ENCODE measurements at regions not wholly inside any gene's neighbourhood (a gene's known extent, or its start where the extent isn't known, plus 50 kb on each side); places are given as distances from the start of the nearest gene placed in this dataset.
"Not testable (repeated sequence)": the region's sequence is repeated elsewhere in the genome, so short reads cannot be mapped to it uniquely, and the experiment has no call there.

- H3K9ac ChIP-seq = no peak overlapping the region
- H3K4me1 ChIP-seq = no peaks in the 10 kb centered on the region
- no peak overlapping the region for H3K4me2 ChIP-seq
- H3K9me3 ChIP-seq = no peaks in the 10 kb centered on the region
- no peaks in the 10 kb centered on the region for H3K36me3 ChIP-seq
- no peak for TF ChIP-seq Cebpa-rat (IDR thresholded peaks at IDR 0.05)
- H3K27ac ChIP-seq = no peak overlapping the region
- H3K4me3 ChIP-seq = no peak overlapping the region
- no peaks in the 10 kb centered on the region for H3K27me3 ChIP-seq
- no peaks in the 10 kb centered on the region for H4K20me1 ChIP-seq
Observed at GRCh38 chr10:33709008-33709753, 374.7 kb upstream of the NRP1 start.

- no peaks in the 10 kb centered on the region for H3K4me1 ChIP-seq
- H3K9ac ChIP-seq = no peak overlapping the region
- TF ChIP-seq Cebpa-rat (IDR thresholded peaks at IDR 0.05) = no peak
- H3K4me3 ChIP-seq = no peak overlapping the region
- no peaks in the 10 kb centered on the region for H3K27me3 ChIP-seq
- no peak overlapping the region for H3K27ac ChIP-seq
- H3K36me3 ChIP-seq = no peaks in the 10 kb centered on the region
- H4K20me1 ChIP-seq = no peaks in the 10 kb centered on the region
- H3K4me2 ChIP-seq = no peak overlapping the region
- H3K9me3 ChIP-seq = no peaks in the 10 kb centered on the region
Observed at GRCh38 chr10:33708561-33708960, 374.1 kb upstream of the NRP1 start.

- Histone ChIP-seq H3K9ac (no peak overlapping the region), H3K9me3 (no peaks in the 10 kb centered on the region), H3K4me2 (no peak overlapping the region), H3K27ac (no peak overlapping the region), H3K4me3 (no peak overlapping the region), H3K36me3 (no peaks in the 10 kb centered on the region), H4K20me1 (no peaks in the 10 kb centered on the region), H3K27me3 (no peaks in the 10 kb centered on the region), H3K4me1 (no peaks in the 10 kb centered on the region)
- TF ChIP-seq Cebpa-rat (IDR thresholded peaks at IDR 0.05) = no peak
Observed at GRCh38 chr10:33706746-33707145, 372.3 kb upstream of the NRP1 start.

- Histone ChIP-seq H3K27ac (no peak overlapping the region), H4K20me1 (no peaks in the 10 kb centered on the region), H3K27me3 (no peaks in the 10 kb centered on the region), H3K9ac (no peak overlapping the region), H3K4me2 (no peak overlapping the region), H3K36me3 (no peaks in the 10 kb centered on the region), H3K9me3 (no peaks in the 10 kb centered on the region), H3K4me1 (no peaks in the 10 kb centered on the region), H3K4me3 (no peak overlapping the region)
- no peak for TF ChIP-seq Cebpa-rat (IDR thresholded peaks at IDR 0.05)
Observed at GRCh38 chr10:33706191-33706590, 371.7 kb upstream of the NRP1 start.

- no peaks in the 10 kb centered on the region for H3K4me1 ChIP-seq
- no peaks in the 10 kb centered on the region for H3K27me3 ChIP-seq
- H3K27ac ChIP-seq = no peak overlapping the region
- no peak overlapping the region for H3K4me3 ChIP-seq
- no peak overlapping the region for H3K4me2 ChIP-seq
- TF ChIP-seq Cebpa-rat (IDR thresholded peaks at IDR 0.05) = no peak
- H3K36me3 ChIP-seq = no peaks in the 10 kb centered on the region
- no peaks in the 10 kb centered on the region for H4K20me1 ChIP-seq
- no peaks in the 10 kb centered on the region for H3K9me3 ChIP-seq
- no peak overlapping the region for H3K9ac ChIP-seq
Observed at GRCh38 chr10:33704214-33704830, 369.9 kb upstream of the NRP1 start.

GRCh38 chr10:33703501-33704213 lies 369.2 kb upstream of the NRP1 start:
- Histone ChIP-seq H3K9ac (no peak overlapping the region), H3K9me3 (no peaks in the 10 kb centered on the region)
- TF ChIP-seq Cebpa-rat (IDR thresholded peaks at IDR 0.05) = no peak

GRCh38 chr10:33698033-33698432 lies 363.6 kb upstream of the NRP1 start:
- Histone ChIP-seq H3K9me3 (peaks cover 11% of the 10 kb centered on the region; the same call in 1 of the 2 replicates), H3K4me2 (no peak overlapping the region), H3K4me1 (no peaks in the 10 kb centered on the region), H3K27me3 (no peaks in the 10 kb centered on the region), H4K20me1 (no peaks in the 10 kb centered on the region), H3K27ac (no peak overlapping the region), H3K4me3 (no peak overlapping the region), H3K9ac (no peak overlapping the region), H3K36me3 (no peaks in the 10 kb centered on the region)
- no peak for TF ChIP-seq Cebpa-rat (IDR thresholded peaks at IDR 0.05)

More at GRCh38 chr10:33703501-33704213, 369.2 kb upstream of the NRP1 start:
- Histone ChIP-seq H4K20me1 (no peaks in the 10 kb centered on the region), H3K4me1 (no peaks in the 10 kb centered on the region), H3K27me3 (no peaks in the 10 kb centered on the region), H3K27ac (no peak overlapping the region), H3K36me3 (no peaks in the 10 kb centered on the region), H3K4me2 (no peak overlapping the region), H3K4me3 (no peak overlapping the region)

- Histone ChIP-seq H3K27ac (no peak overlapping the region), H3K4me3 (no peak overlapping the region), H4K20me1 (no peaks in the 10 kb centered on the region), H3K9ac (no peak overlapping the region), H3K9me3 (peaks cover 11% of the 10 kb centered on the region), H3K4me1 (no peaks in the 10 kb centered on the region), H3K36me3 (no peaks in the 10 kb centered on the region), H3K4me2 (no peak overlapping the region), H3K27me3 (no peaks in the 10 kb centered on the region)
- no peak for TF ChIP-seq Cebpa-rat (IDR thresholded peaks at IDR 0.05)
Observed at GRCh38 chr10:33697016-33697415, 362.5 kb upstream of the NRP1 start.

GRCh38 chr10:33695536-33695935 lies 361.1 kb upstream of the NRP1 start:
- Histone ChIP-seq H4K20me1 (no peaks in the 10 kb centered on the region), H3K9me3 (peaks cover 17% of the 10 kb centered on the region), H3K4me3 (no peak overlapping the region)

GRCh38 chr10:33690536-33690935 lies 356.1 kb upstream of the NRP1 start:
- peaks cover 22% of the 10 kb centered on the region for H3K9me3 ChIP-seq
- H3K9ac ChIP-seq, H3K36me3 ChIP-seq, H3K4me1 ChIP-seq, H4K20me1 ChIP-seq, H3K27me3 ChIP-seq, H3K4me2 ChIP-seq, H3K4me3 ChIP-seq, H3K27ac ChIP-seq: not testable (repeated sequence)

More at GRCh38 chr10:33695536-33695935, 361.1 kb upstream of the NRP1 start:
- Histone ChIP-seq H3K27me3 (no peaks in the 10 kb centered on the region), H3K4me2 (no peak overlapping the region), H3K27ac (no peak overlapping the region), H3K9ac (no peak overlapping the region), H3K36me3 (no peaks in the 10 kb centered on the region), H3K4me1 (no peaks in the 10 kb centered on the region)
- TF ChIP-seq Cebpa-rat (IDR thresholded peaks at IDR 0.05) = no peak
